ENCODE measurements at regions not wholly inside any gene's neighbourhood (a gene's known extent, or its start where the extent isn't known, plus 50 kb on each side); places are given as distances from the start of the nearest gene placed in this dataset.

GRCh38 chrX:117538178-117539089 is 578.2 kb downstream of the KLHL13 start:
- no peak for TF ChIP-seq CTCF (IDR thresholded peaks at IDR 0.05)
- TF ChIP-seq POLR2A (IDR thresholded peaks at IDR 0.05): no peak
